Endothelial cell of umbilical vein (primary cell): ENCODE measurements at regions not wholly inside any gene's neighbourhood (a gene's known extent, or its start where the extent isn't known, plus 50 kb on each side); places are given as distances from the start of the nearest gene placed in this dataset.

ENCODE experiments used
- BruUV-seq: library from RNA; stranded (reverse); fragments of 400-500 nt; replicated peaks from 2 replicates; lab custom pipeline; 2021; lab: Mats Ljungman, UMichigan
- CTCF ChIA-PET: fragments of 300-600, 350-600 bp; sonication (Branson Sonifier 250); formaldehyde crosslinking; loops from one replicate; lab custom pipeline; 2021; ENCODE audit warnings: antibody characterized with exemption, inconsistent platforms; lab: Charles Lee
- POLR2A ChIA-PET: fragments of 300-600, 350-600 bp; sonication (Branson Sonifier 250); formaldehyde crosslinking; loops from one replicate; lab custom pipeline; 2021; ENCODE audit warnings: antibody characterized with exemption, inconsistent platforms; lab: Charles Lee
- DNase-seq: peaks from one replicate; pipeline ENCODE4 v3.0.0-alpha.2; 2011; ENCODE audit warnings: low read depth, low spot score
- FAIRE-seq: peaks from 2 replicates; lab custom pipeline; 2011; peaks lifted over from hg19 to GRCh38; lab: Jason Lieb, UNC
- H2AFZ ChIP-seq: 2 replicates; pipeline ENCODE4 v1.6.0; 2012; ENCODE audit warnings: low read depth, low read length, control low read depth, inconsistent platforms
- H3K27ac ChIP-seq: 2 replicates; pipeline ENCODE4 v1.5.1; 2011; ENCODE audit warnings: low read depth, mild to moderate bottlenecking, control low read depth, low read length, moderate library complexity; ENCODE audit not compliant: insufficient read depth
- H3K27me3 ChIP-seq, 2 experiments: 2 replicates each; pipeline versions ENCODE4 v1.6.0 to v1.6.1; 2011; ENCODE audit warnings: low read length in 2 of 2, mixed read lengths in 1 of 2; ENCODE audit not compliant: control insufficient read depth in 2 of 2, insufficient read depth in 2 of 2
- H3K36me3 ChIP-seq, 2 experiments: 2 replicates in 1 of 2; 3 replicates in 1 of 2; pipeline ENCODE4 v1.5.1; 2011; ENCODE audit warnings: low read length in 2 of 2, mild to moderate bottlenecking in 1 of 2, moderate library complexity in 1 of 2; ENCODE audit not compliant: control insufficient read depth in 2 of 2, insufficient read depth in 2 of 2; ENCODE audit errors: extremely low read depth in 1 of 2
- H3K4me1 ChIP-seq: 3 replicates; pipeline ENCODE4 v1.5.1; 2011; ENCODE audit warnings: mild to moderate bottlenecking, low read length; ENCODE audit not compliant: control insufficient read depth, insufficient read depth; ENCODE audit errors: extremely low read depth
- H3K4me2 ChIP-seq: 2 replicates; pipeline ENCODE4 v1.6.1; 2011; ENCODE audit warnings: low read length, control low read depth, mixed read lengths; ENCODE audit not compliant: insufficient read depth
- H3K4me3 ChIP-seq, 3 experiments: fragments of 200-600 bp in 1 of 3; sonication (generic), shearing (Covaris generic) in 1 of 3; replicated peaks in 1 of 3; 2 replicates each; pipeline ENCODE4 v1.5.1; 2011 to 2016; ENCODE audit warnings: control low read depth in 3 of 3, low read length in 3 of 3, mild to moderate bottlenecking in 2 of 3, inconsistent platforms in 1 of 3, low read depth in 1 of 3, moderate library complexity in 1 of 3; ENCODE audit not compliant: insufficient read depth in 1 of 3
- H3K79me2 ChIP-seq: 2 replicates; pipeline ENCODE4 v1.6.0; 2012; ENCODE audit warnings: low read length, inconsistent platforms; ENCODE audit not compliant: control insufficient read depth, insufficient read depth
- H3K9ac ChIP-seq: replicated peaks from 2 replicates; pipeline ENCODE3; 2011; ENCODE audit warnings: low read length, control low read depth; ENCODE audit not compliant: insufficient read depth; ENCODE audit errors: extremely low read depth
- H3K9me1 ChIP-seq: replicated peaks from 3 replicates; pipeline ENCODE4 v1.6.0; 2011; ENCODE audit warnings: mild to moderate bottlenecking, low read length; ENCODE audit not compliant: control insufficient read depth, insufficient read depth; ENCODE audit errors: extremely low read depth
- H3K9me3 ChIP-seq: replicated peaks from 2 replicates; pipeline ENCODE4 v1.5.1; 2012; ENCODE audit warnings: low read length, inconsistent platforms; ENCODE audit not compliant: control insufficient read depth, insufficient read depth
- H4K20me1 ChIP-seq: replicated peaks from 2 replicates; pipeline ENCODE3; 2011; ENCODE audit warnings: mild to moderate bottlenecking, low read length; ENCODE audit not compliant: control insufficient read depth, insufficient read depth; ENCODE audit errors: extremely low read depth
- FOS ChIP-seq: IDR thresholded peaks from 2 replicates; pipeline ENCODE4 v1.6.1; 2011; ENCODE audit warnings: mild to moderate bottlenecking, low read length, moderate library complexity, borderline replicate concordance; ENCODE audit not compliant: insufficient read depth
- GATA2 ChIP-seq: IDR thresholded peaks from 2 replicates; pipeline ENCODE4 v1.7.0; 2011; ENCODE audit warnings: low read depth, mild to moderate bottlenecking, moderate library complexity, mixed read lengths, low read length; ENCODE audit not compliant: insufficient read length, insufficient read depth
- JUN ChIP-seq: IDR thresholded peaks from 2 replicates; pipeline ENCODE4 v1.6.1; 2011; ENCODE audit warnings: borderline replicate concordance, low read depth; ENCODE audit not compliant: insufficient read length, insufficient read depth
- MYC ChIP-seq: IDR thresholded peaks from one replicate; pipeline ENCODE4 v1.6.1; 2011; ENCODE audit warnings: mild to moderate bottlenecking, low read depth, low read length
- POLR2AphosphoS5 ChIP-seq: IDR thresholded peaks from 2 replicates; pipeline ENCODE4 v1.6.1; 2012; ENCODE audit warnings: low read depth, mild to moderate bottlenecking, control low read depth, low read length, moderate library complexity; ENCODE audit not compliant: insufficient read depth
- dilution Hi-C: fragments of 300-500 bp; cut with MboI; formaldehyde crosslinking; loops from one replicate; pipeline ENCODE4 v1.15.0; 2019; ENCODE audit warnings: low sequenced_read_pairs; ENCODE audit not compliant: extremely low pct_ligation_motif_present
- intact Hi-C: fragments of 100-400 bp; cut with micrococcal nuclease; formaldehyde crosslinking; loops from one replicate; pipeline ENCODE4 v1.10.0; 2022
- TF ChIP-seq, protein P1 (sequence below), 2 donors: IDR thresholded peaks; 1 replicate in 1 of 2; 2 replicates in 1 of 2; pipeline ENCODE4 v1.5.1; 2011; ENCODE audit warnings: low read length in 2 of 2, mild to moderate bottlenecking in 2 of 2, moderate library complexity in 2 of 2, control low read depth in 1 of 2, inconsistent platforms in 1 of 2, low read depth in 1 of 2; ENCODE audit not compliant: insufficient read depth in 1 of 2; ENCODE audit errors: extremely low read depth in 1 of 2
- TF ChIP-seq, protein P2 (sequence below): IDR thresholded peaks from 2 replicates; pipeline ENCODE4 v1.6.1; 2011; ENCODE audit not compliant: insufficient read depth, insufficient read length

- H2AFZ ChIP-seq, result no peak overlapping the region
- H3K36me3 ChIP-seq, result no peaks in the 10 kb centered on the region
- H3K27me3 ChIP-seq, result no peaks in the 10 kb centered on the region
- dilution Hi-C loops (no loop called here), intact Hi-C loops (no loop called here)
- ChIA-PET CTCF (no interaction called here), POLR2A (no interaction called here)
- no peak overlapping the region for H3K4me3 ChIP-seq
- TF ChIP-seq POLR2AphosphoS5 (no peak), MYC (no peak), JUN (peak; percentile 43), GATA2 (no peak), FOS (peak; percentile 19)
- TF ChIP-seq, protein P1, sequence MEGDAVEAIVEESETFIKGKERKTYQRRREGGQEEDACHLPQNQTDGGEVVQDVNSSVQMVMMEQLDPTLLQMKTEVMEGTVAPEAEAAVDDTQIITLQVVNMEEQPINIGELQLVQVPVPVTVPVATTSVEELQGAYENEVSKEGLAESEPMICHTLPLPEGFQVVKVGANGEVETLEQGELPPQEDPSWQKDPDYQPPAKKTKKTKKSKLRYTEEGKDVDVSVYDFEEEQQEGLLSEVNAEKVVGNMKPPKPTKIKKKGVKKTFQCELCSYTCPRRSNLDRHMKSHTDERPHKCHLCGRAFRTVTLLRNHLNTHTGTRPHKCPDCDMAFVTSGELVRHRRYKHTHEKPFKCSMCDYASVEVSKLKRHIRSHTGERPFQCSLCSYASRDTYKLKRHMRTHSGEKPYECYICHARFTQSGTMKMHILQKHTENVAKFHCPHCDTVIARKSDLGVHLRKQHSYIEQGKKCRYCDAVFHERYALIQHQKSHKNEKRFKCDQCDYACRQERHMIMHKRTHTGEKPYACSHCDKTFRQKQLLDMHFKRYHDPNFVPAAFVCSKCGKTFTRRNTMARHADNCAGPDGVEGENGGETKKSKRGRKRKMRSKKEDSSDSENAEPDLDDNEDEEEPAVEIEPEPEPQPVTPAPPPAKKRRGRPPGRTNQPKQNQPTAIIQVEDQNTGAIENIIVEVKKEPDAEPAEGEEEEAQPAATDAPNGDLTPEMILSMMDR (IDR thresholded peaks at IDR 0.05; ENCODE audit: extremely low read depth in 1 of 2, insufficient read depth in 1 of 2, low read depth in 1 of 2, low read length in 2 of 2), result no peak
- TF ChIP-seq, protein P2, sequence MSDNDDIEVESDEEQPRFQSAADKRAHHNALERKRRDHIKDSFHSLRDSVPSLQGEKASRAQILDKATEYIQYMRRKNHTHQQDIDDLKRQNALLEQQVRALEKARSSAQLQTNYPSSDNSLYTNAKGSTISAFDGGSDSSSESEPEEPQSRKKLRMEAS, result no peak
- H3K27ac ChIP-seq, result no peak overlapping the region
- peaks cover 20% of the 10 kb centered on the region for H3K4me1 ChIP-seq
- peak; percentile 67 for FAIRE-seq
- H3K9me1 ChIP-seq, result no peaks in the 10 kb centered on the region
- no peak overlapping the region for H3K4me2 ChIP-seq
- H4K20me1 ChIP-seq, result no peaks in the 10 kb centered on the region
- H3K9ac ChIP-seq, result no peak overlapping the region
- no TSS peak for BruUV-seq
- H3K79me2 ChIP-seq, result no peaks in the 10 kb centered on the region
- no peaks in the 10 kb centered on the region for H3K9me3 ChIP-seq
- peak; percentile 21 for DNase-seq
Measured at GRCh38 chr4:152202415-152202814, 333.5 kb downstream of the FBXW7 start.
